Activated CD4-positive, alpha-beta T cell treated with anti-CD3 and anti-CD28 coated beads, Interleukin-2, Interleukin-6, amounts not matched to agents 100 ng/mL and 50 ng/mL, durations not matched to agents 16 hours and 8 hours (primary cell): ENCODE measurements at regions not wholly inside any gene's neighbourhood (a gene's known extent, or its start where the extent isn't known, plus 50 kb on each side); places are given as distances from the start of the nearest gene placed in this dataset.

Experiments used
- DNase-seq: peaks from one replicate; pipeline ENCODE4 v3.0.0-alpha.2; 2020

- DNase-seq = no peak
Measured at GRCh38 chr3:98982351-98982750, 80.9 kb upstream of the DCBLD2 start.

- DNase-seq = peak; percentile 34
Measured at GRCh38 chr3:98980915-98981596, 79.6 kb upstream of the DCBLD2 start.

GRCh38 chr3:98979296-98979695, 77.8 kb upstream of the DCBLD2 start:
- no peak for DNase-seq

- DNase-seq = no peak
Measured at GRCh38 chr3:98978068-98978811, 76.7 kb upstream of the DCBLD2 start.

- peak; percentile 2 for DNase-seq
Measured at GRCh38 chr3:98977520-98977919, 76.0 kb upstream of the DCBLD2 start.

- no peak for DNase-seq
Measured at GRCh38 chr3:98974442-98974841, 72.9 kb upstream of the DCBLD2 start.

- no peak for DNase-seq
Measured at GRCh38 chr3:98972720-98973119, 71.2 kb upstream of the DCBLD2 start.

- no peak for DNase-seq
Measured at GRCh38 chr3:98972155-98972554, 70.7 kb upstream of the DCBLD2 start.

- peak; percentile 5 for DNase-seq
Measured at GRCh38 chr3:98971169-98971681, 69.7 kb upstream of the DCBLD2 start.

GRCh38 chr3:98969295-98969694, 67.8 kb upstream of the DCBLD2 start:
- no peak for DNase-seq

GRCh38 chr3:98968824-98969223, 67.3 kb upstream of the DCBLD2 start:
- no peak for DNase-seq

GRCh38 chr3:98968347-98968746, 66.9 kb upstream of the DCBLD2 start:
- no peak for DNase-seq

- no peak for DNase-seq
Measured at GRCh38 chr3:98967758-98968157, 66.3 kb upstream of the DCBLD2 start.

- DNase-seq = no peak
Measured at GRCh38 chr3:98966862-98967546, 65.5 kb upstream of the DCBLD2 start.

GRCh38 chr3:98966434-98966833, 64.9 kb upstream of the DCBLD2 start:
- DNase-seq = peak; percentile 10

- DNase-seq = no peak
Measured at GRCh38 chr3:98964784-98965183, 63.3 kb upstream of the DCBLD2 start.

- DNase-seq = no peak
Measured at GRCh38 chr3:98963546-98963945, 62.1 kb upstream of the DCBLD2 start.

- DNase-seq = no peak
Measured at GRCh38 chr3:98962951-98963350, 61.5 kb upstream of the DCBLD2 start.

GRCh38 chr3:98962189-98962930, 60.9 kb upstream of the DCBLD2 start:
- no peak for DNase-seq

- DNase-seq = no peak
Measured at GRCh38 chr3:98961161-98962155, 60.0 kb upstream of the DCBLD2 start.

- no peak for DNase-seq
Measured at GRCh38 chr3:98957681-98958080, 56.2 kb upstream of the DCBLD2 start.

GRCh38 chr3:98956008-98956407, 54.5 kb upstream of the DCBLD2 start:
- DNase-seq = no peak
